Body of pancreas (tissue), 4 donors: ENCODE measurements at regions not wholly inside any gene's neighbourhood (a gene's known extent, or its start where the extent isn't known, plus 50 kb on each side); places are given as distances from the start of the nearest gene placed in this dataset.

Experiments used
- CTCF ChIP-seq, 7 experiments: fragments of 450-650 bp in 4 of 7; fragments of 200-600 bp in 3 of 7; sonication (generic) in 3 of 7; IDR thresholded peaks; one replicate each; pipeline ENCODE4 v1.5.1; 2016 to 2019; ENCODE audit warnings: antibody characterized with exemption in 7 of 7
- POLR2A ChIP-seq, 3 donors: fragments of 450-650 bp; IDR thresholded peaks; one replicate each; pipeline ENCODE4 v1.6.1; 2016; ENCODE audit warnings: antibody characterized with exemption in 3 of 3, mild to moderate bottlenecking in 2 of 3

- TF ChIP-seq CTCF (IDR thresholded peaks at IDR 0.05) (no peak), POLR2A (IDR thresholded peaks at IDR 0.05) (no peak)
These were observed 87.6 kb upstream of the TAF1B start for GRCh38 chr2:9755638-9756037.
